Stimulated activated CD8-positive, alpha-beta memory T cell treated with anti-CD3 and anti-CD28 coated beads, Interleukin-4, amount 100 ng/mL, for 48 hours (primary cell): ENCODE measurements at regions not wholly inside any gene's neighbourhood (a gene's known extent, or its start where the extent isn't known, plus 50 kb on each side); places are given as distances from the start of the nearest gene placed in this dataset.
"Not testable (repeated sequence)": the region's sequence is repeated elsewhere in the genome, so short reads cannot be mapped to it uniquely, and the experiment has no call there.

ENCODE experiments used
- DNase-seq: peaks from one replicate; pipeline ENCODE4 v3.0.0-alpha.2; 2020

DNA sequence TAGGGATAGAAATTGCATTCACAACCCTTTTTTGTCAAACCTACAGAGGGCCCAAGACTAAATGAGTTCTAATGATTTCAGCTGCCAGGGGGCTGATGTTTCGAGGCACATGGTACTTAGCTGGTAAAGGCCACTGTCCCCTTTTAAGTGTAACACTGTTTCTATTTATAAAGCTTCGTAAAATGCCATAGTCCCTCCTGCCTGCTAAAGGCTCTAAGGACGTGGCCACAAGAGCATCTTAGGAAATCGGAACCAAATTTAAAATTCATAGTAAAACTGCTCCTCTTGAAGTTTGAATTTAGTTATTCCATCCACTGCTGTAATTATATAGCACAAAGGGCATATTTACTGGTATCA lies 170.3 kb upstream of the WWC1 start:
- no peak for DNase-seq

- DNase-seq = no peak
Observed at GRCh38 chr5:168123631-168124528, 167.6 kb upstream of the WWC1 start.

DNA sequence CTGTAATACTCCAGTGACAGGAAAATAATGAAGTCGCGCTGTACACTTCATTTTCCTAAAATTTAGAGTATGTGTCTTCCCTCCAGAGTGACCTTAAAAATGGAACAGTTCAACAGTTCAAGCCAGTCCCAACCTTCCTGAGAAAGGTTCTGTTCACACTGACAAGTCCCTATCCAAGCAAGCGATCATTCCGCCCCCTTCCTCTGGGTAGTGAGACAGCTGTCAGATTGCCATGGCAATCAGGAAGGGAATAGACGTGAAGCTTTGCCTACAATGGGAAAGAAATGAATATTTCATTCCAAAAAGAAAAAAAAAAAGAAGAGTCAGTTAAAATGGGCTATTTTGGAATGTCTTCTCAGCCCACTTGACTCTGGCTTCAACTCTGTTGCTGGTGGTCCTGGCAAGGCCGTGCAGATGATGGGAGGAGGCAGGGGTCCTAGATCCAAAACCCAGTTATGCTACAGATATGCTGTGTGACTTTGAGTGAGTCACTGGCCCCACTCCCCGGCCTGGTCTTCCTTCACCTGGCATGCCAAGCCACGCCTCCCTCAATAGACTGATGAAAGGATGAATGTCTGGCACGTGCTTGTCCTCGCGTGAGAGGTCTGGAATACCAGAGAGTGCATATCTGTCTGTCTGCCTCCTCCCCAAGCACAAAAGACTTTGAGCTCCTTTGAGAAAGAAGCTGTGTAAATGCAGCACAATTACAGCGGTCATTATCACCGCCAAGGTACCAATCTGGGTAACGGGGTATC lies 165.8 kb upstream of the WWC1 start:
- no peak for DNase-seq

DNA sequence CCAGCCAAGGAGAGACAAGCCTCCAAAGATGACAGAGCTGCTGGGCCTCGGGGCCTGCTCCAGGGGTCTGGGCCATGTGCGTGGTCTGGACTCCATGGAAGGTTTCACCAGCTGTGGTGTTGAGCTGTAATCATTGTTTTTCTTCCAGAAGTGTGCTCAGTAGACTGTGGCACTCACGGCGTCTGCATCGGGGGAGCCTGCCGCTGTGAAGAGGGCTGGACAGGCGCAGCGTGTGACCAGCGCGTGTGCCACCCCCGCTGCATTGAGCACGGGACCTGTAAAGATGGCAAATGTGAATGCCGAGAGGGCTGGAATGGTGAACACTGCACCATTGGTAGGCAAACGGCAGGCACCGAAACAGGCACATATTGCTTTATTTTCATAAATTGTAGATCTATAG lies 164.8 kb upstream of the WWC1 start:
- DNase-seq = no peak

DNA sequence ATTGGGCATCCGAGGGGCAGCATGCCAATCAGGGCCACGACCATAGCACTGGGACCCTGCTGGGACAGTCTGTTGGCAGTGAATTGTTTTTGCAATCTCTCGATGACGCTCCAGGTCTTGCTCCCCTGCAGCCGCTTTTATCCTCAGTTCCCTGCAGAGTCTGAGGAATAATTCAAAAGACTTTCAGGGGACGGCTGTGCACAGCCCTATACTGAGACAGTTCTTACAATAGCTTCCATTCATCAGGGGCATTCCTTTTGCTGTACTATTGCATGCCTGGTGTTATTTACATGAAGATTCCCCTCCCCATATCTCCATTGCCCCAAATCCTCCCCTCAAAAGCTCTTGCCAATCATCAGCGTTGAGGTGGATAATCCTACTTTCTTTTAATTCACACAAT lies 163.3 kb upstream of the WWC1 start:
- DNase-seq = no peak

DNA sequence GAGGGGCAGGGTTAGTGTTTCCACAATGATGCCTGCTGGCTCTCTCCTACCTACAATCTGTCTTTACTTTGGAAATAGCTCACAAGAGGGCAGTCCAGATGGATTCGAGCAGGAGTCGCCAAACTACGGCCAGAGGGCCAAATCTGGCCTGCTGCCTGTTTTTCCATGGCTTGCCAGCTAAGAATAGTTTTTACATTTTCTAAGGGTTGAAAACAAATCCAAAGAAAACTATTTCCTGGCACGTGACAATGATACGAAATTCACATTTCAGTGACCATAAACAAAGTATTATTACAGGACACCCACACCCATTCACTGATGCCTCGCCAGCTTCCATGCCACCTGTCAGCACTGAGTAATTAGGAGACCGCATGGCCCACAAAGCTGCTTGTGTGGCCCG lies 162.9 kb upstream of the WWC1 start:
- DNase-seq = no peak

GRCh38 chr5:168131519-168131918 lies 159.9 kb upstream of the WWC1 start:
- DNase-seq = no peak

DNA sequence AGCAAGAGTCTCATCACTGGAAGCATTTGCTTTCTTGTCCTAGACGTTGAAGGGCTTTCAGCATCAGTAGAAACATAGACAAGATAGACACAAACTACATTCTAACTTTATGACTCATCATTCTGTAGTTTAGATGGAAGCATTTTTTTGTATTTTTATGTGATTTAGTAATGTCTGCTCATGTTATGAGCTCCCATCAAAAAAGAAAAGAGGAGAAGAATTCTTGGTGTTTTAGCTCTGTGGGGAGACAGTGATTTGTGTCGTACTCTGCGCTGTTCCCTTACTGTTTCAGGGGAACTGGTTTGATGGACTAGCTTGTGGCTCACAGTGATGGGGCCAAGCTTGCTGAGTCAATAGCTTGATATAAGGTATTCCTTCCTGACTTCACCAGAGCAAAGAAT lies 159.2 kb upstream of the WWC1 start:
- DNase-seq = no peak

- no peak for DNase-seq
Observed at GRCh38 chr5:168135897-168136296, 155.5 kb upstream of the WWC1 start.

DNA sequence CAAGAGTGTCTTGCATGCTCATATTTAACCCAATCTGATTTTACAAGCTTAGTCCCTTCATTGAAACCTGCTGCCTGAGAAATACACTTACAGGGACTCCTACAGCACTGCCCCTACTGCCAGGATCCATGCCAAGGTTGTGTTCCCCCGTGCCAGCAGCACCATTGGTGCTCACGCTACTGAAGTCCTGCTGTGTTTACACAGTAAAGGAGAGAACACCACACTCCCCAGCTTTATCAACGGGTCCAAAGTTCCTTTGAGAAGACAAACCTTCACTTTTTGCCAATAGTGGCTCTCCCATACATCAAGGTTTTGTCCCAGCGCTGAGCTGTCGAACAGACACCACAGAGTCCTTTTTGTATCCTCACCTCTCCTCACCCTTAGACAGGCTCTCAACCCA lies 155.1 kb upstream of the WWC1 start:
- no peak for DNase-seq

DNA sequence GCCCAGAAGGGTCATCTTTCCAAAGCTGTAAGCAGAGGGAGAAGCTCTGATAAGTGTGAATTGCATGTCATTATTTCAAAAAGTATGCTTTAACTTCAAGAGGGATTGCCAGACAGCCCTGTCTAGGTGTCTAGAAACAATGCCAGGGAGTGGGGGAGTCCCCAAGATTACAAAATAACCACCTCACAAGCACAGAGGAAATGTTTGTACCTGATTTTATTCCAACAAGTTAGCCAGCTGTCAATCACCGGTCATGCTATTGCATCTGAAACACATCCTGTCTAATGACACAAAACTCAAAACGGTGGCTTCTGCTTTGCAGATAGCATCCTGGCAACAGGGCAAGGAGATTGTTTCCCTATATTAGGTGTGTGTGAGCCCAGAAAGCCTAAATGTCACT lies 154.2 kb upstream of the WWC1 start:
- DNase-seq = no peak

GRCh38 chr5:168140241-168140640 lies 151.2 kb upstream of the WWC1 start:
- DNase-seq = no peak

GRCh38 chr5:168142402-168142801 lies 149.0 kb upstream of the WWC1 start:
- no peak for DNase-seq

DNA sequence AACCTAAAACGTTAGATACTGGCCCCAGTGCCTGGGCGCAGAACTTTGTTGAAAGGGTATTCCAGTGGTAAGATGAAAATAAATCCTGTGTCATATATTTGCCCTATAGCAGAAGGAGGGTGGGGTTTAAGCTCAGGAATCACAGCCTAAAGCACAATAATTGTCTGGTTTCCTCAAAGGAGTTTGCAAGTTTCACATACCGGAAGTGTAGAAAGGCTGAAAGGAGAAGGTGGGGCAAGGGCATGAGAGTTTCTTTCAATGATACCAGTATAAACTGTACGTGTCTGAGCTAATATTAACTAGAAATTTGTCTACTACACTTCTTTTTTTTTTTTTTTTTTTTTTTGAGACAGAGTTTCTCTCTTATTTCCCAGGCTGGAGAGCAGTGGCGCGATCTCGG lies 147.9 kb upstream of the WWC1 start:
- not testable (repeated sequence) for DNase-seq

GRCh38 chr5:168147106-168147505 lies 144.3 kb upstream of the WWC1 start:
- no peak for DNase-seq

DNA sequence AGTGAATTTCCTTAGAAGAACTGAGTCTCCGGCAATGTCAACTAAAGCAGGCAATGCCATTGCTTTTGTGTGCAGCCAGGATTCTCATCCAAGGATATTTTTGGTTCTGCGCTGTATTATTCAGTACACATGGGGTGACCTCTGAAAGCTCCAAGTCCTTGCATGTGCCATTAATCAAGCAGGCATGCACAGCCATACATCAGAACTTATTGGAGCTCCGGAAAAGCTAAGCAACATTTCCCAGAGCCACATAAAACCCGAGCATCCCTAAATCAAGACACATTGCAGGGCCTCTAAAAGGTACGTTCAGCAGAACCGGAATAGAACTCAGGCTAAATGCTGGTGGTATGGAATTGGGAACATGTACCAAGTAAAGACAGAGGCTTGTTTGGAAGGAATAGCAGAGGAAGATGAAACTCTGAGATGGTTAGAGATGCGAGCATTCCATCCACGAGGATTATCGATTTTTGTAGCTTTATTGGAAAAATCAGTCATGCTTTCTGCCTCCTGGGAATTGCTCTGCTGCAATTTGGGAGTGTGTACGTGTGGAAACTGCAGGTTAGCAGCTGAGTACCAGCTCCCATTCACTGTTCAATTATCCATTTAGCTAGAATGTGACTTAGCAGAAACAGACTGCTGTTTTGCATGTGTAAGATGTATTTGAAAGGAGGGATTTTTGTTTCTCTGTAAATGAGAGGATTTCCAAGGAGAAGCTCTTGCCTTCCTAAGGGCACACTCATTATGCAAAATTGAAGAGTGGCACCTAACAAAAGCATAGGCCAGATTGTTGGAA lies 143.7 kb upstream of the WWC1 start:
- no peak for DNase-seq

GRCh38 chr5:168151041-168151440 lies 140.4 kb upstream of the WWC1 start:
- DNase-seq = no peak

GRCh38 chr5:168152660-168153059 lies 138.8 kb upstream of the WWC1 start:
- no peak for DNase-seq

GRCh38 chr5:168153263-168153875 lies 138.1 kb upstream of the WWC1 start:
- no peak for DNase-seq

DNA sequence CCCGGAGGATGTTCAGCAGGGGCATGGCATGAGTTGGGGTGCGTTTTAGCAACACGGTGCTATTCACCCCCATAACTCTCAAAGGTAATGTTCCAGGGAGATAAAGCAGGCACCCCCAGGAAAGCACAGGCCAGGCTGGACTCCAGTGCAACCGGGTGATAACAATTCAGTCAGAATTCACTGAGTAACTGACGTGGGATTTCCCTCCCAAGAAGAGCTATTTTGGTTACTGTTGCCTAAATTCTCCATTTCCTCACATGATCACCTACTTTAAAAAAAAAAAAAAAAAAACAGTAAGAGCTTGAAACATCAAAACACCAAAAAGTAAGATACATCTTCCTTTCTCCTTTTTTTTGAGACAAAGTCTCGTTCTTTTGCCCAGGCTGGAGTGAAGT lies 137.6 kb upstream of the WWC1 start:
- no peak for DNase-seq

GRCh38 chr5:168155585-168155984 lies 135.9 kb upstream of the WWC1 start:
- no peak for DNase-seq

- no peak for DNase-seq
Observed at GRCh38 chr5:168156170-168156569, 135.3 kb upstream of the WWC1 start.

GRCh38 chr5:168157141-168157540 lies 134.3 kb upstream of the WWC1 start:
- no peak for DNase-seq
